ENCODE measurements at regions not wholly inside any gene's neighbourhood (a gene's known extent, or its start where the extent isn't known, plus 50 kb on each side); places are given as distances from the start of the nearest gene placed in this dataset.
"Not testable (repeated sequence)": the region's sequence is repeated elsewhere in the genome, so short reads cannot be mapped to it uniquely, and the experiment has no call there.

DNA sequence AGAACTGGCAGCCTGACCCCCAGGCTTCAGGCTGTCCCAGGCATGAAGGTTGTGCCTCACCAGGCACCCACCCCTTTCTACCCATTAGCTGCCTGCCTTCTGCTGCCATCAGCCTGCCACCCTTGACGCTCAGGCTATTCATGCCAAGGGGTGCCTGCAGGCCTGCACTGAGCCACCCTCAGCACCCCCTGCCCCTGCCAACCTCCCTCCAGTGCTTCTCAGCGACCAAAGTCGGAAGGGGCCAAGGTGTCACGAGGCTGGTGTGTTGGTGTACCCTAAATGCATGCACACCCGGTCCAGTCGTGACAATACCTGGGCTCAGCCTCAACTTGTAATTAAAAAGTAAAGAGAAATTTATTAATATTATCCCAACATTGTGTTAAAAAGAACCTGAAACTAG, 422.7 kb downstream of the ARL4A start:
- no peak overlapping the region for H4K5ac ChIP-seq (ENCODE audit: low read length)
- no peak overlapping the region for H2AK5ac ChIP-seq (ENCODE audit: low read length)
- no peak overlapping the region for H2BK15ac ChIP-seq (replicated peaks; ENCODE audit: low read depth)
- H3K27ac ChIP-seq (ENCODE audit: low read depth, low read length), result no peak overlapping the region
- no peak overlapping the region for H3K23ac ChIP-seq (ENCODE audit: low read length)
- H2BK120ac ChIP-seq (ENCODE audit: low read depth, low read length), result no peak overlapping the region
- no peaks in the 10 kb centered on the region for H3K36me3 ChIP-seq (ENCODE audit: control insufficient read depth, insufficient read depth, low read length)
- no peak overlapping the region for H4K8ac ChIP-seq (ENCODE audit: low read depth, low read length)
- no peaks in the 10 kb centered on the region for H3K27me3 ChIP-seq (ENCODE audit: insufficient read depth, low read length, poor library complexity)
- H3K4me2 ChIP-seq (ENCODE audit: low read length), result no peak overlapping the region
- no peaks in the 10 kb centered on the region for H3K79me1 ChIP-seq (ENCODE audit: low read length)
- no peak overlapping the region for H3K9ac ChIP-seq (ENCODE audit: low read length)
- H3K4me3 ChIP-seq (ENCODE audit: low read length), result no peak overlapping the region
- H3K4me1 ChIP-seq (ENCODE audit: control insufficient read depth, low read depth, low read length), result no peaks in the 10 kb centered on the region
- H3K18ac ChIP-seq (ENCODE audit: low read length), result no peak overlapping the region
- no peak overlapping the region for H3K56ac ChIP-seq (ENCODE audit: low read length)
- DNase-seq, result no peak
- WGBS (ENCODE audit: extremely low coverage, insufficient coverage, low lambda C conversion rate), result no CpG with 5 or more reads among the region's 6 CpGs
- H3K79me2 ChIP-seq (ENCODE audit: control insufficient read depth, insufficient read depth, low read length), result no peaks in the 10 kb centered on the region
- H2BK5ac ChIP-seq (ENCODE audit: low read length), result no peak overlapping the region
- H3K4ac ChIP-seq (ENCODE audit: low read depth, low read length), result no peak overlapping the region

DNA sequence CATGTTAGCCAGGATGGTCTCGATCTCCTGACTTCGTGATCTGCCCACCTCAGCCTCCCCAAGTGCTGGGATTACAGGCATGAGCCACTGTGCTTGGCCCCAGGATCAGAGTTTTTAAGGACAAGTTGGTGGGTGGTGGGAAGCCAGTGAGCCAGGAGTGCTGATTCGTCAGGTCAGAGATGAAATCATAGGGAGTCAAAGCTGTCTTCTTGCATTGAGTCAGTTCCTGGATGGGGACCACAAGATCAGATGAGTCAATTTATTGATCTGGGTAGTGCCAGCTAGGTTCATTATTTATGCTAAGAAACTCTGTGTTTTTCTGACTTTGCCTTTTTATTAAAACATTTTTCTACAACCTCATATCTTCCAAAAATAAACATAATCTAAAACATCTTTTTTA, 423.8 kb downstream of the ARL4A start:
- DNase-seq, result no peak
- Histone ChIP-seq H3K4ac (ENCODE audit: low read depth, low read length) (no peak overlapping the region), H3K23ac (ENCODE audit: low read length) (no peak overlapping the region), H3K4me2 (ENCODE audit: low read length) (no peak overlapping the region), H2BK15ac (replicated peaks; ENCODE audit: low read depth) (no peak overlapping the region), H4K8ac (ENCODE audit: low read depth, low read length) (no peak overlapping the region), H2AK5ac (ENCODE audit: low read length) (no peak overlapping the region), H3K36me3 (ENCODE audit: control insufficient read depth, insufficient read depth, low read length) (no peaks in the 10 kb centered on the region), H3K27me3 (ENCODE audit: insufficient read depth, low read length, poor library complexity) (no peaks in the 10 kb centered on the region), H2BK5ac (ENCODE audit: low read length) (no peak overlapping the region), H4K5ac (ENCODE audit: low read length) (no peak overlapping the region), H3K4me3 (ENCODE audit: low read length) (no peak overlapping the region), H3K4me1 (ENCODE audit: control insufficient read depth, low read depth, low read length) (no peaks in the 10 kb centered on the region), H3K79me2 (ENCODE audit: control insufficient read depth, insufficient read depth, low read length) (no peaks in the 10 kb centered on the region), H3K56ac (ENCODE audit: low read length) (no peak overlapping the region), H3K18ac (ENCODE audit: low read length) (no peak overlapping the region), H2BK120ac (ENCODE audit: low read depth, low read length) (no peak overlapping the region), H3K79me1 (ENCODE audit: low read length) (no peaks in the 10 kb centered on the region), H3K27ac (ENCODE audit: low read depth, low read length) (no peak overlapping the region), H3K9ac (ENCODE audit: low read length) (no peak overlapping the region)
- WGBS (ENCODE audit: extremely low coverage, insufficient coverage, low lambda C conversion rate), result no CpG with 5 or more reads among the region's 3 CpGs

GRCh38 chr7:13114240-13114639, 426.8 kb downstream of the ARL4A start:
- DNase-seq; H4K5ac ChIP-seq (ENCODE audit: low read length): not testable (repeated sequence)
- no CpG with 5 or more reads among the region's 7 CpGs for WGBS (ENCODE audit: extremely low coverage, insufficient coverage, low lambda C conversion rate)

DNA sequence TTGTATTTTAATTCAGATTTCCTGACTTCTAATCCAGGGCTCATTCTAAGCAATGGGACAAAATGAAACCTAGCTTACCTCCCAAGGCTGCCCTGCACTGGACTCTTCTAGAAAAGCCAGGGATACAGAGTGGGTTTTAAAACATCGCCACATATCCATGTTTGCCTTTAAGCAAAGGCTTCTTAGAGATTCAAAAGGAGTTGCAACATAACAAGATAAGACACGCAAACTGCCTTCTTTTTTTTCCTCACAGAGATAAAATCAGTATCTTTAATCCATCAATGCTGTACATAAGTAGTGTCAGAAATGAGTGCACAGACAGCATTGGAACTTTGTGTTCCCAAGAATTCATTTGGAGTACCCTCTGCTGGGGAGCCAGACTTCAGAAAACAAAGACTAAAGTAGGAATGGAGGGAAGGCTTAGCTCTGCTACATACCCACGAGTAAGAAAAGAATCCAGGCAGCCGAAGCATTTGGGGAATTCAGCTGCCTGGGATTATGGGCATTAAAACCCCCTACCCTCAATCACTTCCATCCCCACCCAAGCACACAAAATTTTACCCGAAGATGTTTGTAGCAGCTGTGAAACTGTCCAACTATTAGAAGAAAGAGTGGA, 427.8 kb downstream of the ARL4A start:
- Histone ChIP-seq H3K36me3 (ENCODE audit: control insufficient read depth, insufficient read depth, low read length) (no peaks in the 10 kb centered on the region), H3K4me2 (ENCODE audit: low read length) (no peak overlapping the region), H3K56ac (ENCODE audit: low read length) (no peak overlapping the region), H3K27me3 (ENCODE audit: insufficient read depth, low read length, poor library complexity) (no peaks in the 10 kb centered on the region), H3K4me1 (ENCODE audit: control insufficient read depth, low read depth, low read length) (no peaks in the 10 kb centered on the region), H3K79me2 (ENCODE audit: control insufficient read depth, insufficient read depth, low read length) (no peaks in the 10 kb centered on the region), H3K27ac (ENCODE audit: low read depth, low read length) (no peak overlapping the region), H3K9ac (ENCODE audit: low read length) (no peak overlapping the region), H2BK120ac (ENCODE audit: low read depth, low read length) (no peak overlapping the region), H2AK5ac (ENCODE audit: low read length) (no peak overlapping the region), H4K8ac (ENCODE audit: low read depth, low read length) (no peak overlapping the region), H3K23ac (ENCODE audit: low read length) (no peak overlapping the region), H2BK15ac (replicated peaks; ENCODE audit: low read depth) (no peak overlapping the region), H3K4me3 (ENCODE audit: low read length) (no peak overlapping the region), H3K18ac (ENCODE audit: low read length) (no peak overlapping the region), H2BK5ac (ENCODE audit: low read length) (no peak overlapping the region), H3K4ac (ENCODE audit: low read depth, low read length) (peak overlapping the region; percentile 3), H4K5ac (ENCODE audit: low read length) (no peak overlapping the region), H3K79me1 (ENCODE audit: low read length) (no peaks in the 10 kb centered on the region)
- no CpG with 5 or more reads among the region's 5 CpGs for WGBS (ENCODE audit: extremely low coverage, insufficient coverage, low lambda C conversion rate)
- DNase-seq, result peak; percentile 63

More at GRCh38 chr7:13114240-13114639, 426.8 kb downstream of the ARL4A start:
- peak overlapping the region; percentile 55 for H3K4ac ChIP-seq (ENCODE audit: low read depth, low read length)
- not testable (repeated sequence) for H3K4me1 ChIP-seq (ENCODE audit: control insufficient read depth, low read depth, low read length); H3K79me1 ChIP-seq (ENCODE audit: low read length); H2BK15ac ChIP-seq (replicated peaks; ENCODE audit: low read depth); H3K23ac ChIP-seq (ENCODE audit: low read length); H3K36me3 ChIP-seq (ENCODE audit: control insufficient read depth, insufficient read depth, low read length); H2BK5ac ChIP-seq (ENCODE audit: low read length); H3K18ac ChIP-seq (ENCODE audit: low read length); H3K4me3 ChIP-seq (ENCODE audit: low read length); H3K56ac ChIP-seq (ENCODE audit: low read length); H3K4me2 ChIP-seq (ENCODE audit: low read length); H3K9ac ChIP-seq (ENCODE audit: low read length); H4K8ac ChIP-seq (ENCODE audit: low read depth, low read length); H3K79me2 ChIP-seq (ENCODE audit: control insufficient read depth, insufficient read depth, low read length); H2AK5ac ChIP-seq (ENCODE audit: low read length); H3K27me3 ChIP-seq (ENCODE audit: insufficient read depth, low read length, poor library complexity); H2BK120ac ChIP-seq (ENCODE audit: low read depth, low read length); H3K27ac ChIP-seq (ENCODE audit: low read depth, low read length)

- H2AK5ac ChIP-seq (ENCODE audit: low read length), result no peak overlapping the region
- no peak overlapping the region for H3K4me3 ChIP-seq (ENCODE audit: low read length)
- no peak overlapping the region for H2BK15ac ChIP-seq (replicated peaks; ENCODE audit: low read depth)
- H4K8ac ChIP-seq (ENCODE audit: low read depth, low read length), result no peak overlapping the region
- DNase-seq, result no peak
- H3K56ac ChIP-seq (ENCODE audit: low read length), result no peak overlapping the region
- H3K4me2 ChIP-seq (ENCODE audit: low read length), result no peak overlapping the region
- H3K18ac ChIP-seq (ENCODE audit: low read length), result no peak overlapping the region
- no peaks in the 10 kb centered on the region for H3K27me3 ChIP-seq (ENCODE audit: insufficient read depth, low read length, poor library complexity)
- no peaks in the 10 kb centered on the region for H3K4me1 ChIP-seq (ENCODE audit: control insufficient read depth, low read depth, low read length)
- no peak overlapping the region for H3K23ac ChIP-seq (ENCODE audit: low read length)
- H2BK5ac ChIP-seq (ENCODE audit: low read length), result no peak overlapping the region
- H3K79me1 ChIP-seq (ENCODE audit: low read length), result no peaks in the 10 kb centered on the region
- H3K27ac ChIP-seq (ENCODE audit: low read depth, low read length), result no peak overlapping the region
- no peak overlapping the region for H2BK120ac ChIP-seq (ENCODE audit: low read depth, low read length)
- no peak overlapping the region for H3K9ac ChIP-seq (ENCODE audit: low read length)
- H3K4ac ChIP-seq (ENCODE audit: low read depth, low read length), result no peak overlapping the region
- no peaks in the 10 kb centered on the region for H3K36me3 ChIP-seq (ENCODE audit: control insufficient read depth, insufficient read depth, low read length)
- H3K79me2 ChIP-seq (ENCODE audit: control insufficient read depth, insufficient read depth, low read length), result no peaks in the 10 kb centered on the region
- no peak overlapping the region for H4K5ac ChIP-seq (ENCODE audit: low read length)
These were observed 428.4 kb downstream of the ARL4A start for GRCh38 chr7:13115855-13116254.

DNA sequence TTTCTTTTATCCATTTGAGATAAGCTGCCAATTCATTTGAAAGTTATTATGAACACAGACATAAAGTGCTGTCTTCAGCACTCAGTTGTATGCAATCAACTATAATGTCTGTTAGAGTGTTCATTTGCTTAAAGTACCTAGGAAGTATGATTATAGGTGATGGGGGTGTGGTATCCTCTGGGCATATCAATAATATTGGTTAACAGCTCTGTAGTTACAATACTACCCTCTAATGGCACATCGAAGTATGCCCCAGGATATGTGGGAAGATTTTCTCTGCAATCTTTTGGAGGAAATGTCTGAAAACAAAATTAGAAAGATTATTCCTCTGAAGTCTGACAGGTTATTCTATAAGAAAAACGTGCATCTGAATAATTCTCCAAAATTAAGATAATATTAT, 429.7 kb downstream of the ARL4A start:
- no peaks in the 10 kb centered on the region for H3K79me2 ChIP-seq (ENCODE audit: control insufficient read depth, insufficient read depth, low read length)
- H3K27ac ChIP-seq (ENCODE audit: low read depth, low read length), result no peak overlapping the region
- H4K8ac ChIP-seq (ENCODE audit: low read depth, low read length), result no peak overlapping the region
- no peak overlapping the region for H2BK15ac ChIP-seq (replicated peaks; ENCODE audit: low read depth)
- H3K27me3 ChIP-seq (ENCODE audit: insufficient read depth, low read length, poor library complexity), result no peaks in the 10 kb centered on the region
- H2BK5ac ChIP-seq (ENCODE audit: low read length), result no peak overlapping the region
- H3K36me3 ChIP-seq (ENCODE audit: control insufficient read depth, insufficient read depth, low read length), result no peaks in the 10 kb centered on the region
- H3K18ac ChIP-seq (ENCODE audit: low read length), result no peak overlapping the region
- H3K4me2 ChIP-seq (ENCODE audit: low read length), result no peak overlapping the region
- H2BK120ac ChIP-seq (ENCODE audit: low read depth, low read length), result no peak overlapping the region
- no peak overlapping the region for H3K56ac ChIP-seq (ENCODE audit: low read length)
- no peaks in the 10 kb centered on the region for H3K4me1 ChIP-seq (ENCODE audit: control insufficient read depth, low read depth, low read length)
- no peak overlapping the region for H3K4ac ChIP-seq (ENCODE audit: low read depth, low read length)
- H3K79me1 ChIP-seq (ENCODE audit: low read length), result no peaks in the 10 kb centered on the region
- H2AK5ac ChIP-seq (ENCODE audit: low read length), result no peak overlapping the region
- WGBS (ENCODE audit: extremely low coverage, insufficient coverage, low lambda C conversion rate), result no CpG with 5 or more reads among the region's 2 CpGs
- no peak overlapping the region for H3K23ac ChIP-seq (ENCODE audit: low read length)
- no peak overlapping the region for H4K5ac ChIP-seq (ENCODE audit: low read length)
- DNase-seq, result peak; percentile 18
- H3K9ac ChIP-seq (ENCODE audit: low read length), result no peak overlapping the region
- H3K4me3 ChIP-seq (ENCODE audit: low read length), result no peak overlapping the region

All from mesendoderm (in vitro differentiated cells).